HepG2 (cell line): ENCODE measurements at regions not wholly inside any gene's neighbourhood (a gene's known extent, or its start where the extent isn't known, plus 50 kb on each side); places are given as distances from the start of the nearest gene placed in this dataset.

Experiments used
- CEBPG ChIP-seq: IDR thresholded peaks from 2 replicates; pipeline ENCODE4 v1.6.1; 2016
- EP300 ChIP-seq, 3 experiments: sonication (generic) in 1 of 3; formaldehyde crosslinking in 1 of 3; IDR thresholded peaks; 2 replicates each; pipeline versions ENCODE4 v1.5.1 to v1.6.1; 2011 to 2020; ENCODE audit warnings: low read depth in 2 of 3, low read length in 2 of 3, borderline replicate concordance in 1 of 3, improper control_type of control experiment in 1 of 3, mild to moderate bottlenecking in 1 of 3, missing genetic modification reagents in 1 of 3, moderate library complexity in 1 of 3
- GATAD2A ChIP-seq: IDR thresholded peaks from 2 replicates; pipeline ENCODE4 v1.6.1; 2016
- JDP2 ChIP-seq: sonication (generic); formaldehyde crosslinking; IDR thresholded peaks from 2 replicates; pipeline ENCODE4 v1.8.1; 2022; ENCODE audit warnings: missing genetic modification reagents, borderline replicate concordance
- KLF15 ChIP-seq: sonication (generic); formaldehyde crosslinking; IDR thresholded peaks from 2 replicates; pipeline ENCODE4 v1.8.1; 2023; ENCODE audit warnings: borderline replicate concordance, mild to moderate bottlenecking, inconsistent platforms, missing genetic modification reagents, mixed read lengths
- NAIF1 ChIP-seq: sonication (generic); formaldehyde crosslinking; IDR thresholded peaks from 2 replicates; pipeline ENCODE4 v1.5.0; 2020; ENCODE audit warnings: mild to moderate bottlenecking, missing genetic modification reagents, borderline replicate concordance
- NCOR1 ChIP-seq: fragments of 200-600 bp; sonication (generic); IDR thresholded peaks from 2 replicates; pipeline ENCODE4 v1.7.0; 2017; ENCODE audit warnings: antibody characterized with exemption, low read length, borderline replicate concordance
- PHF20 ChIP-seq: sonication (generic); formaldehyde crosslinking; IDR thresholded peaks from 2 replicates; pipeline ENCODE4 v1.5.0; 2020; ENCODE audit warnings: mild to moderate bottlenecking, missing genetic modification reagents
- ZMYM4 ChIP-seq: sonication (generic); formaldehyde crosslinking; IDR thresholded peaks from 2 replicates; pipeline ENCODE4 v1.8.1; 2023; ENCODE audit warnings: mild to moderate bottlenecking, missing genetic modification reagents
- ZNF10 ChIP-seq: sonication (generic); formaldehyde crosslinking; IDR thresholded peaks from 2 replicates; pipeline ENCODE4 v1.4.0; 2020; ENCODE audit warnings: mild to moderate bottlenecking, low read depth, missing genetic modification reagents, borderline replicate concordance
- ZNF3 ChIP-seq: IDR thresholded peaks from 2 replicates; pipeline ENCODE4 v1.7.0; 2017; ENCODE audit warnings: inconsistent platforms
- ZNF326 ChIP-seq: sonication (generic); formaldehyde crosslinking; IDR thresholded peaks from 2 replicates; pipeline ENCODE4 v1.4.0; 2020; ENCODE audit warnings: missing genetic modification reagents, borderline replicate concordance
- ZNF329 ChIP-seq: sonication (generic); formaldehyde crosslinking; IDR thresholded peaks from 2 replicates; pipeline ENCODE4 v1.9.0; 2021; ENCODE audit warnings: low read depth, mild to moderate bottlenecking, missing genetic modification reagents
- ZNF496 ChIP-seq: sonication (generic); formaldehyde crosslinking; IDR thresholded peaks from 2 replicates; pipeline ENCODE4 v1.8.1; 2023; ENCODE audit warnings: mild to moderate bottlenecking, moderate library complexity, missing genetic modification reagents; ENCODE audit not compliant: insufficient replicate concordance
- ZNF629 ChIP-seq: sonication (generic); formaldehyde crosslinking; conservative IDR thresholded peaks from 2 replicates; pipeline ENCODE4 v1.5.0; 2020; ENCODE audit warnings: missing genetic modification reagents
- ZNF652 ChIP-seq: IDR thresholded peaks from 2 replicates; pipeline ENCODE4 v1.6.1; 2016; ENCODE audit warnings: low read depth, borderline replicate concordance
- TF ChIP-seq, protein P1 (sequence below): sonication (generic); formaldehyde crosslinking; IDR thresholded peaks from 2 replicates; pipeline ENCODE4 v1.5.1; 2020; ENCODE audit warnings: mild to moderate bottlenecking, missing genetic modification reagents, borderline replicate concordance
- TF ChIP-seq, protein P2 (sequence below): sonication (generic); formaldehyde crosslinking; IDR thresholded peaks from 2 replicates; pipeline ENCODE4 v1.8.1; 2023; ENCODE audit warnings: missing genetic modification reagents, mild to moderate bottlenecking, borderline replicate concordance

DNA sequence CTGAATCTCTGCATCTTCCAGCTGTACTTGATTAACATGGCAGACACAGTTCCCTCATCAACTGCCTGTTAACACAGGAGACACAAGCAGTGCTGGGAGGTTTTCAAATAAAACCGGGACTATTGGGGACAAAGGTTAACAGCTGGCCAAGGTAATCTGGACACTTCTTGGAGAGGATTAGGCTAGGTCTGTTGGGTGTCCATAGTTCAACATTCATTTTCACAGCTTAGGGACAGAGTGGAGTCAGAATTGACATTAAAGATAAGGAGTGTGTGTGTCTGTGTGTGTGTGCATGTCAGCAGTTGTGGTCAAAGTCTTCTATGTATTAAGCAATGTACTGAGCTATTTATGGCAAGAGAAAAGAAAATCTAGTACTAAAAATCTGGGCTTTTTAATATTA is 216.2 kb downstream of the MED10 start (continued):
- TF ChIP-seq, protein P1, sequence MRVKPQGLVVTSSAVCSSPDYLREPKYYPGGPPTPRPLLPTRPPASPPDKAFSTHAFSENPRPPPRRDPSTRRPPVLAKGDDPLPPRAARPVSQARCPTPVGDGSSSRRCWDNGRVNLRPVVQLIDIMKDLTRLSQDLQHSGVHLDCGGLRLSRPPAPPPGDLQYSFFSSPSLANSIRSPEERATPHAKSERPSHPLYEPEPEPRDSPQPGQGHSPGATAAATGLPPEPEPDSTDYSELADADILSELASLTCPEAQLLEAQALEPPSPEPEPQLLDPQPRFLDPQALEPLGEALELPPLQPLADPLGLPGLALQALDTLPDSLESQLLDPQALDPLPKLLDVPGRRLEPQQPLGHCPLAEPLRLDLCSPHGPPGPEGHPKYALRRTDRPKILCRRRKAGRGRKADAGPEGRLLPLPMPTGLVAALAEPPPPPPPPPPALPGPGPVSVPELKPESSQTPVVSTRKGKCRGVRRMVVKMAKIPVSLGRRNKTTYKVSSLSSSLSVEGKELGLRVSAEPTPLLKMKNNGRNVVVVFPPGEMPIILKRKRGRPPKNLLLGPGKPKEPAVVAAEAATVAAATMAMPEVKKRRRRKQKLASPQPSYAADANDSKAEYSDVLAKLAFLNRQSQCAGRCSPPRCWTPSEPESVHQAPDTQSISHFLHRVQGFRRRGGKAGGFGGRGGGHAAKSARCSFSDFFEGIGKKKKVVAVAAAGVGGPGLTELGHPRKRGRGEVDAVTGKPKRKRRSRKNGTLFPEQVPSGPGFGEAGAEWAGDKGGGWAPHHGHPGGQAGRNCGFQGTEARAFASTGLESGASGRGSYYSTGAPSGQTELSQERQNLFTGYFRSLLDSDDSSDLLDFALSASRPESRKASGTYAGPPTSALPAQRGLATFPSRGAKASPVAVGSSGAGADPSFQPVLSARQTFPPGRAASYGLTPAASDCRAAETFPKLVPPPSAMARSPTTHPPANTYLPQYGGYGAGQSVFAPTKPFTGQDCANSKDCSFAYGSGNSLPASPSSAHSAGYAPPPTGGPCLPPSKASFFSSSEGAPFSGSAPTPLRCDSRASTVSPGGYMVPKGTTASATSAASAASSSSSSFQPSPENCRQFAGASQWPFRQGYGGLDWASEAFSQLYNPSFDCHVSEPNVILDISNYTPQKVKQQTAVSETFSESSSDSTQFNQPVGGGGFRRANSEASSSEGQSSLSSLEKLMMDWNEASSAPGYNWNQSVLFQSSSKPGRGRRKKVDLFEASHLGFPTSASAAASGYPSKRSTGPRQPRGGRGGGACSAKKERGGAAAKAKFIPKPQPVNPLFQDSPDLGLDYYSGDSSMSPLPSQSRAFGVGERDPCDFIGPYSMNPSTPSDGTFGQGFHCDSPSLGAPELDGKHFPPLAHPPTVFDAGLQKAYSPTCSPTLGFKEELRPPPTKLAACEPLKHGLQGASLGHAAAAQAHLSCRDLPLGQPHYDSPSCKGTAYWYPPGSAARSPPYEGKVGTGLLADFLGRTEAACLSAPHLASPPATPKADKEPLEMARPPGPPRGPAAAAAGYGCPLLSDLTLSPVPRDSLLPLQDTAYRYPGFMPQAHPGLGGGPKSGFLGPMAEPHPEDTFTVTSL: no peak
- TF ChIP-seq ZNF652 (CRISPR knock-in tag): no peak
- no peak for TF ChIP-seq KLF15
- TF ChIP-seq ZNF326: no peak
- 0 out of 2 replicates have a peak, but pooled peaks have one; percentile 22 for TF ChIP-seq CEBPG (CRISPR knock-in tag)
- peak; percentile 65; the same call in 1 of the 2 replicates for TF ChIP-seq NCOR1
- peak; percentile 21; the same call in 1 of the 2 replicates for TF ChIP-seq ZMYM4 (CRISPR knock-in tag)
- no peak for TF ChIP-seq ZNF496 (CRISPR knock-in tag)
- TF ChIP-seq ZNF3: no peak
- TF ChIP-seq ZNF10 (CRISPR knock-in tag): no peak
- TF ChIP-seq, protein P2, sequence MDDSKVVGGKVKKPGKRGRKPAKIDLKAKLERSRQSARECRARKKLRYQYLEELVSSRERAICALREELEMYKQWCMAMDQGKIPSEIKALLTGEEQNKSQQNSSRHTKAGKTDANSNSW (CRISPR knock-in tag): no peak
- 0 out of 2 replicates have a peak, but pooled peaks have one; percentile 16 for TF ChIP-seq GATAD2A (CRISPR knock-in tag)
- TF ChIP-seq ZNF329: no peak
- TF ChIP-seq JDP2 (CRISPR knock-in tag): no peak
- TF ChIP-seq NAIF1 (CRISPR knock-in tag): no peak
- TF ChIP-seq EP300 (IDR thresholded peaks at IDR 0.05; ENCODE audit: low read depth in 2 of 2, low read length in 2 of 2): peak in 1 of 2 experiments; percentile 9; a peak in 1 of 4 replicates
- no peak for TF ChIP-seq EP300 (CRISPR knock-in tag; IDR thresholded peaks at IDR 0.05; ENCODE audit: borderline replicate concordance)
- no peak for TF ChIP-seq ZNF629 (CRISPR knock-in tag)
- peak; percentile 30; the same call in 1 of the 2 replicates for TF ChIP-seq PHF20 (CRISPR knock-in tag)
